Kidney glomerular epithelial cell (primary cell): ENCODE measurements at regions not wholly inside any gene's neighbourhood (a gene's known extent, or its start where the extent isn't known, plus 50 kb on each side); places are given as distances from the start of the nearest gene placed in this dataset.

Experiments used
- DNase-seq: peaks from one replicate; lab custom pipeline; 2025; lab: John Stamatoyannopoulos, UW

DNA sequence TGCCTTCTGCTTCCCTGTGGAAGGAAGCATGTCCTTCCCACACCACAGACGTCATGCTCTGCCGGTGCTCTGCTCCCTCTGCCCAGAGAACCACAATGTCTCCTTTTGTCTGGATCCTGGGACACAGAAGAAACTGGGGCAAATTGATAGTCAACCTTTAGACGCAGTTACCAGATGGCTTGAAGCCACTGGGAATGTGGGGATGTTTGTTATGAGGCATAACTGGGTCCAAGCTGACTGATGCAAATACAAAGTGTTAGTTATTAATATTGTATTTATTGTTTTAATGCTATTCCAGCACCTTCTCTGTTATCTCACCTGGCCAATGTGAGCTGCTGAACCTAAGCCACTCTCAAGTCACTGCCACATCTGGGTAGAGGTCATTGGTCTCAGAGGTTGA is 322.2 kb downstream of the SHANK2 start:
- no peak for DNase-seq

DNA sequence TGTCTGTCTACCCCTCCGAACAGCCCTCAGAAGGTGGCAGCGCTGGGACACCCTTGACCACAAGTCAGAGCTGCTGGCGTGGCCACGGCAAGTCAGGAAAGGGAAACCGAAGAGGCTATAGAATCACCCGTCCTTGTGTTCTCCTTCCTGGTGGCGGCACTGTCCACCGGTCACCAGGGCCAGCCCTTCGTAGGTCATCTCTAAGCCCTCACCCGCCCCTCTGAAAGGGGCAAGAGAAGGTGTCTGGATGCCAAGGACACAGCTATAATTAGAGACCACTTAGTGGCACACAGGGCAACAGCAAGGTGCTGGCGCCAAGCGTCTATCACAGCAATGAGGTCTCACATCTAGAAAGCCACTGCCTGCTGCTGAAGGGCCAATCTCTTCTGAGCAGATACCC is 320.9 kb downstream of the SHANK2 start:
- no peak for DNase-seq

DNA sequence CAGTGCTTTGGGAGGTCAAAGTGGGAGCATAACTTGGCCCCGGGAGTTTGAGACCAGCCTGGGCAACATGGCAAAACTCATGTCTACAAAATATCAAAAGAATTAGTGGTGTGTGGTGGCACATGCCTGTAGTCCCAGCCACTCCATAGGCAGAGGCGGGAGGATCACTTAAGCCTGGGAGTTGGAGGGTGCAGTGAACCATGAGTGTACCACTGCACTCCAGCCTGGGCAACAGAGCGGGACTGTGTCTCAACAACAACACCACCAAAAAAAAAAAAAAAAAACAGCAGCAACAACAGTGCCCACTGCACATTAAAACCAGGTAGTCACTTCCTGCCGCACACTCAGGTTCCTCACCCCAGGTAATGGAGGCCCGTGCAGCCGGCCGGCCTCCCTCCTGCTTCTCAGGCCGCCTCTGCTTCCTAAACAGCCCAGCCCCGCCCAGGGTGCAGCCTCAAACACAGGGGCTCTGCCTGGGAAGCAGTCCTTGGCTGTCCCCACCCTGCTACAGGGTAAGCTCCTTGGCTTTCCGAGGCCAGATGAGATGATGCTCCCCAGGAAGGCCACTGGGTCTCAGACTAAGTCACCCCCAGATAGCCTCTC is 318.3 kb downstream of the SHANK2 start:
- no peak for DNase-seq

DNA sequence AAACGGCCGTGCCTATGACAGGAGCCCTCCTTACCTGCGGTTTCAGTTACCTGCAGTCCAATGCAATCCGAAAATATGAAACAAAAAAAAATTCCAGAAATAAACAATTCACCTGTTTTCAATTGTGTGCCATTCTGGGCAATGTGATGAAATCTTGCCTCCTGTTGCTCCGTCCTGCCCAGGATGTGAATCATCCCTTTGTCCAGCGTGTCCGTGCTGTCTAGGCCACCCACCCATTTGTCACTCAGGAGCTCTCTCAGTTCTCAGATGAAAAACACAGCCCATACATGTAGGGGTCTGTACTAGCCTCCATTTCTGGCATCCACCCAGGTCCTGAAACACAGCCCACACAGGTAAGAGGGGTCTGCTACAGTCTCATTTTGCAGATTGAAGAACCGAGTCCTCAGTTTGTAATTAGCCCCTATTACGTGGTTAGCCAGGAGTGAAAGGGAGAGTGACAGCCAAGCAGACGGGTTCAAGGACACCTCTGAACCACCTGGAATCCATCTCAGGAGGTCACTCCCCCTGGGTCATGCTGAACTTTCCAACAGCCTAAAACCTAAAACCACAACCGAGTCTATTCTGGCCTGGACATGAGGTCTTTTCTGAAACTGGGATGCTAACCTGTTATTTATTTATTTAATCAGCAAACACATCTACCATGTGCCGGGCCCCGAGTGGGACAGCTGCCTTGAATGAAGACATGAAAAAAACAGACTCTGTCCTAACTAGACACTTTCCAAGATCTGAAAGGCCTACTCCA is 317.2 kb downstream of the SHANK2 start:
- no peak for DNase-seq

DNA sequence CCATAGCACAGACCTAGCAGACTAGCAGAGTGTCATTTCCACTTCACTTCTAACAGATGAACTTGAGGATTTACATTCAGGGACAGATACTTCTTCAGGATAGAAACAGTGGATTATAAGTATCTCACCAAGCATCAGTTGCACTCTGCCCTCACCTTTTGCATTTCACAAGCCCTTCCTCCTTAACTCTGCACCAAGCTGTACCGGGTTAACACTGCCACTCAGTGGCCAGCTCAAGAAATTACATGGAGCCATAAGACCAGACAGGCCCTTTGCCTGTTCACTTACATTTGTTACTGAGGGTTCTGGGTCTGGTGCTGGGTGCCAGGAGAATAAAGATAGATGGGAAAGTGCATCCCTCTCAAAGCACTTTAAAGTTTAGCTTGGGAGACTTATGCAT is 309.8 kb downstream of the SHANK2 start:
- DNase-seq = no peak

DNA sequence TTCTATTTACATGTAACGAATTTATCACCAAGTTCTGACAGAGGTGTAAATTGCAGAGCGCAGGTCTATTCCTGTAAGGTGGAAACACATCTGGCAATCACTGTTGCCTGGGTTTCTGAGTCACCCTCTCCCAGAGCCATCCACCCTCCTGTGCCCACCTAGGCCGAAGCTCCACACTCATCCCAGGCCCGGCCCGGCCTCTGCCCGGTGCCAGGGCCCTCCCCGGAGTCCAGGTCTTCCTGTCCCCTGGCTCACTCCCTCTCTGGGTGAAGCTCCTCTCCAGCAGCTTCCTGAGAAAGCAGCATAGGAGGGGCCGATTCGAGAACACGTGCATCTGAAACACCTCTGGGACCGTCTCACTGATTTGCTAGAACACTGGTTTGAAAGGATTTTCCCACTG is 308.2 kb downstream of the SHANK2 start:
- DNase-seq = no peak

DNA sequence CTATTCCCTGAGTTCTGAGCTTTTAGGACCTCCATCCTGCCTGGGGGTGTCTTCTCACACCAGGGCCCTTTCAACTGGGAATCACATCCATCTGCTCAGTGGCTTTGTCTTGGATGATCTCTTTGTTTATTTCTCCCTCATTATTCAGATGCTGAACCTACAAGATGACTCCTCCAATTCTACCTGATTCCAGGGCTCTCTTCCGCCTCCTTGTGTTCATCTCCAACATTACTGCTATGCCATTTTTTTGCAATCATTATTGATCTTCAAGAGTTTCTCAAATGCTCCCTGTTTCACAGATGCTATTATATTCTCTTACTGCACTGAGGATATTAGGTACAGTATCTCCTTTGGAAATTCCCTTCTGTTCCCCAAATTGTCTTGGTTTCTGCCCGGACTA is 307.7 kb downstream of the SHANK2 start:
- DNase-seq = no peak

DNA sequence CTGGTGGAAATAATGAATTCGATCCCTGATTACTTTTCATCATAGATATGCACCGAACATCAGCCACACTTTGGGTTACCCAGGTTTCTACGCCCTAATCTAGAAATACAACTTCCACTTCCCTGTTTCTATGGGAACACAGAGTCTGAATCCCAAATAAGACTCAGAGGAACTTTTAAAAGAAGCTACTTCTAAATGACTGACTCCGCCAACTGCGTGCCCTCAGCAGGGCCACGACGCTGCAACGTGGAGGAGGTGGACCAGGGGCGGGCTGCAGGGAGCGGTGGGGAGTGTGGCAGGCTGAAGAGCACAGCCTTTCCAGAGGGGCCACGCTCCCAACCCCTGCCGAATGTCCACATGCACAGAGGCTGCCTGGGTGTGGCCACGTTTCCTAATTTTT is 304.0 kb downstream of the SHANK2 start:
- no peak for DNase-seq

DNA sequence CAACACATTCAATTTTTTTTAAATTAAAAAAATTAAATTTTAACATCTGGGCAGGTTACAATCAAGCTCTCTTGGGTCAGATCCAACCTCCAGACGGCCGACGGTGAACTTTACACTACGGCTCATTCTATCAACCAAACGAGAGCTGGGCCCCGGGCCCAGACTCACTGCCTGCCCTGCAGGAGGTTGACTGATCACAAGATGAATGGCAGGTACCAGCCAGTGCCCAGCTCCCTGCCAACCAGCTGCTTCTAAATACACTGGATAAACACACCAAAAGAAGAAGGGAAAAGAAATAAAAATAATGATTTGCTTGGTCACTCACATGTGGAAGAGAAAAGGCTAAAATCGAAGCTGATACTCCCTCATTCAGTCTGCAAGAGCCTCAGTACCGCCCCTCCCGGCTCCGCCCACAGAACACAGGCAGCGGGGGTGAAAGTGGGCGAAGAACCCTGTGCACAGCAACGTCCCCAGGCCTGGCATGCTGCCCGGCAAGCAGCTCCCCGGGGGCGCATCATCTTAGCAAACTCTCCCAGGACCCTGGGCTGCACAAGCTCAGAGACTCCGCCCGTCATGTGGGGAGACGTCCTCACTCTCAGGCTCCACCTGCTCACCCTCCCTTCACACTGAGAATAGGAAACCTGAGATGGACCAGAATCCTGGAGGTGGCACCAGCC is 303.4 kb downstream of the SHANK2 start:
- DNase-seq = peak; percentile 87

DNA sequence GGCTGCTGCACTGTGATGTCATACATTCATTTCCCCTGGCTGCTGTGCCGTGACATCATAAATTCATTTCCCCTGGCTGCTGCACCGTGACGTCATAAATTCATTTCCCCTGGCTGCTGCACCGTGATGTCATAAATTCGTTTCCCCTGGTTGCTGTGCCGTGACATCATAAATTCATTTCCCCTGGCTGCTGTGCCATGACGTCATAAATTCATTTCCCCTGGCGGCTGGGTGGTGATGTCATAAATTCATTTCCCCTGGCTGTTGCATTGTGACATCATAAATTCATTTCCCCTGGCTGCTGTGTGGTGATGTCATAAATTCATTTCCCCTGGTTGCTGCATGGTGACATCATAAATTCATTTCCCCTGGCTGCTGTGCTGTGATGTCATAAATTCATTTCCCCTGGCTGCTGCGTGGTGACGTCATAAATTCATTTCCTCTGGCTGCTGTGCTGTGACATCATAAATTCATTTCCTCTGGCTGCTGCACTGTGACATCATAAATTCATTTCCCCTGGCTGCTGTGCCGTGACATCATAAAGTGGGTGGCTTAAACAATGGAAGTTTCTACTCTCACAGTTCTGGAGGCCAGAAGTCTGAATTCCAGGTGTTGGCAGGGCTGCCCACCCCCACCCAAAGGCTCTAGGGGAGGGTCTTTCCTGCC is 301.1 kb downstream of the SHANK2 start:
- no peak for DNase-seq

DNA sequence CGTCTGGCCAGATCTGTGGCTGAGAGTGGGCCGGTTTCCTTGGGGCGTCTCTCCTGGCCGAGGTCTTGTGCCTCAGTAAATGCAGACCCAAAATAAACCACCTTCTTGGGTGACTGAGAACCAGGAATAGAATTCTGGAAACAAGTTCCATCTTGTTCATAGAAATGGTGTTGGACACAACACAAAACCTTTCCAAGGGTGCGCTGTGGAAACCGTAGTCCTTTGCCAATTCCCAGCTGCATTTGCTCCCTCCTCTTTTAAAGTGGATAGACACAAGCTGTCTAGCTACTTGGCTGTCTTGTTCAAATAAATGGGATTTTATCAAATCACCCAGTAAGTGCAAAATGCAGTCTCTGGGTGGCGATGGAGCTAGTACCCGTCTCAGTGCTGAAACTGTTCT is 300.2 kb downstream of the SHANK2 start:
- no peak for DNase-seq

DNA sequence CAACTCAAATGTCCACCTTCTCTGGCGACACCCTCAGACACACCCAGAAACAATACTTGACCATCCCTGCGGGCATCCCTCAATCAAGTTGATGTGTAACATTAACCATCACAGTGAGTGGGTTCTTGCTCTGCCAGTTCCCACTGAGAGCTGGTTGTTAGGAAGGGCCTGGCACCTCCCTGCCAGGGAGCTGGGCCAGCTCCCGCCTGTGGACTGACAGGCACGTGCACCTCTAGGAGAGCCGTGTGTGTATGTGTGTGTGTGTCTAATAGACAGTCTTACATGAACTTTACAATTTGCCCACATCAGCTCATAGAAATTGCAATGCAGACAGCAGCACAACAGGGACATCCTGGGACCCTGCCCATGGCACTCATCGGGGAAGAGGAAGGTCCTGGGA is 298.7 kb downstream of the SHANK2 start:
- no peak for DNase-seq

DNA sequence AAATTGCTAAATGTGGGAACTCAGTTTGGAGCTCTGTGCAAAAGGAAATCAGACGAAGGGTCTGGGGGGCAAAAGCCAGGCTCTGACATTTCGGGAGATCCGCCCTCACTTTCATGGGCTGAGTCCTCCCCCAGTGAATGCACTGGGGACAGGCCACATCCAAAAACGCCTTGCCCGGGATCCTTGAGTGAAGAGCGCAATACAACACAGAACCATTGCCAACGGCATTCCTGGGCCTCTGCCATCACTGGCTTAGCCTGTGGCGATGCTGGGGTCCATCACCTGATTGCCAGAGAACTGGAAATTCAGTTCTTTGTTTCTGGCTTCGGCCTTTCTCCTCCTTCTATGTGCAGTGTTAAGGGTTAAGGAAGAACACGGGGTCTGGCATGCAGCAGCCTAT is 297.9 kb downstream of the SHANK2 start:
- no peak for DNase-seq
